ENCODE measurements at regions not wholly inside any gene's neighbourhood (a gene's known extent, or its start where the extent isn't known, plus 50 kb on each side); places are given as distances from the start of the nearest gene placed in this dataset.
"Not testable (repeated sequence)": the region's sequence is repeated elsewhere in the genome, so short reads cannot be mapped to it uniquely, and the experiment has no call there.

DNA sequence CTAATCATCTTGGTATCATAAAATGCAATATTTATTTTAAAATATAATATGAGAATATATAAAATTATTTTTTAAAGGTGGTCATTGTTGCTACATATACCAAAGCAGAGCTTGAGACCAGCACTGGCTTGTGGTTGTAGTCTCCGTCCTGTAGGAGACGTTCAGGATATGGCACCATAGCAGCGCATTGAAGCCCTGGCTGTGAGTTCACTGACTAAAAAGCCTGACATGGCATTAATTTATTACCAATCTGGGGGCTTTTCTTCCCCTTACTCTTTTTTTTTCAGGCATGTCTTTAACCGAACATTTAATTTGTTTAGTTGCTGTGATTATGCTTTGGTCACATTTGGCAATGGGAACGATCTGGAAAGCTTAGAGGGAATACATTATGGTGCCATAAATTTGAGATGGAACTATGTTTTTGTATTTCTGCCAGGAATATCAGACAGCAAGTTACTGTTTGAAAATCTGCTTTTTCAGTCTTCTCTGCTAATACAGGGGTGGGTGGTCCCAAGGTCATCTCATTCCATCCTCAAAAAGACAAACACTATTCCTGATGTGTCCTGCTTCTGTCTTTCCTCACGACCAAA is 108.5 kb downstream of the ZIC4 start:
- peak overlapping the region; percentile 54; the same call in 1 of the 2 replicates for H3K56ac ChIP-seq (ENCODE audit: extremely low read depth, insufficient read depth, low read length)
- in situ Hi-C loops (cut with MboI; ENCODE audit: low sequenced_read_pairs), result no loop called here
- H3K4me2 ChIP-seq (ENCODE audit: low read depth, low read length), result peak overlapping the region; percentile 62
- peak overlapping the region; percentile 37; the same call in 1 of the 3 replicates for H2BK15ac ChIP-seq (ENCODE audit: low read depth, low read length)
- dilution Hi-C loops (cut with HindIII; ENCODE audit: low sequenced_read_pairs, unreplicated experiment), result no loop called here
- TF ChIP-seq MAFK (IDR thresholded peaks at IDR 0.05; ENCODE audit: low read depth, low read length), result peak; percentile 87
- TF ChIP-seq, protein P1, sequence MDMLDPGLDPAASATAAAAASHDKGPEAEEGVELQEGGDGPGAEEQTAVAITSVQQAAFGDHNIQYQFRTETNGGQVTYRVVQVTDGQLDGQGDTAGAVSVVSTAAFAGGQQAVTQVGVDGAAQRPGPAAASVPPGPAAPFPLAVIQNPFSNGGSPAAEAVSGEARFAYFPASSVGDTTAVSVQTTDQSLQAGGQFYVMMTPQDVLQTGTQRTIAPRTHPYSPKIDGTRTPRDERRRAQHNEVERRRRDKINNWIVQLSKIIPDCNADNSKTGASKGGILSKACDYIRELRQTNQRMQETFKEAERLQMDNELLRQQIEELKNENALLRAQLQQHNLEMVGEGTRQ (IDR thresholded peaks at IDR 0.05; ENCODE audit: low read depth, low read length), result no peak
- TF ChIP-seq, protein P2, sequence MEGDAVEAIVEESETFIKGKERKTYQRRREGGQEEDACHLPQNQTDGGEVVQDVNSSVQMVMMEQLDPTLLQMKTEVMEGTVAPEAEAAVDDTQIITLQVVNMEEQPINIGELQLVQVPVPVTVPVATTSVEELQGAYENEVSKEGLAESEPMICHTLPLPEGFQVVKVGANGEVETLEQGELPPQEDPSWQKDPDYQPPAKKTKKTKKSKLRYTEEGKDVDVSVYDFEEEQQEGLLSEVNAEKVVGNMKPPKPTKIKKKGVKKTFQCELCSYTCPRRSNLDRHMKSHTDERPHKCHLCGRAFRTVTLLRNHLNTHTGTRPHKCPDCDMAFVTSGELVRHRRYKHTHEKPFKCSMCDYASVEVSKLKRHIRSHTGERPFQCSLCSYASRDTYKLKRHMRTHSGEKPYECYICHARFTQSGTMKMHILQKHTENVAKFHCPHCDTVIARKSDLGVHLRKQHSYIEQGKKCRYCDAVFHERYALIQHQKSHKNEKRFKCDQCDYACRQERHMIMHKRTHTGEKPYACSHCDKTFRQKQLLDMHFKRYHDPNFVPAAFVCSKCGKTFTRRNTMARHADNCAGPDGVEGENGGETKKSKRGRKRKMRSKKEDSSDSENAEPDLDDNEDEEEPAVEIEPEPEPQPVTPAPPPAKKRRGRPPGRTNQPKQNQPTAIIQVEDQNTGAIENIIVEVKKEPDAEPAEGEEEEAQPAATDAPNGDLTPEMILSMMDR (conservative IDR thresholded peaks at IDR 0.05; ENCODE audit: low read depth, low read length), result peak; percentile 6; the same call in 1 of the 2 replicates
- no peaks in the 10 kb centered on the region for H3K36me3 ChIP-seq (ENCODE audit: control insufficient read depth, insufficient read depth, low read length)
- no peak overlapping the region for H2AFZ ChIP-seq (replicated peaks; ENCODE audit: low read length, poor library complexity)
- H3K9me3 ChIP-seq (ENCODE audit: control insufficient read depth, insufficient read depth, low read length), result no peaks in the 10 kb centered on the region
- ATAC-seq (ENCODE audit: low read depth) (no peak), DNase-seq (peak; percentile 24)
- no peak overlapping the region for H3K27ac ChIP-seq (ENCODE audit: insufficient read depth, low read length)
- H4K8ac ChIP-seq (ENCODE audit: low read depth in 2 of 2, low read length in 2 of 2), result peak overlapping the region; percentile 8 to 76; a peak in 3 of 4 replicates
- H4K5ac ChIP-seq (ENCODE audit: low read depth, low read length), result peak overlapping the region; percentile 72; the same call in 1 of the 2 replicates
- H2BK120ac ChIP-seq (ENCODE audit: low read depth, low read length), result peak overlapping the region; percentile 88
- no peaks in the 10 kb centered on the region for H3K79me1 ChIP-seq (ENCODE audit: low read depth in 1 of 2, low read length in 2 of 2)
- intact Hi-C loops (cut with micrococcal nuclease), result loop anchor here (5.0 kb wide), 1 partner anchor 96 kb away; no protein-coding TSS in a partner anchor
- peak overlapping the region; percentile 83; the same call in 1 of the 2 replicates for H4K91ac ChIP-seq (ENCODE audit: insufficient read depth, low read depth, low read length)
- H4K20me1 ChIP-seq (ENCODE audit: insufficient read depth, low read length), result no peaks in the 10 kb centered on the region
- peak overlapping the region; percentile 86; the same call in 1 of the 2 replicates for H3K18ac ChIP-seq (ENCODE audit: low read depth, low read length)
- CTCF ChIA-PET, result no interaction called here
- H3K14ac ChIP-seq (replicated peaks; ENCODE audit: low read depth, low read length), result peak overlapping the region; percentile 57
- H2AK9ac ChIP-seq (replicated peaks; ENCODE audit: low read depth, low read length, poor library complexity), result no peak overlapping the region
- no peak overlapping the region for H3K4me3 ChIP-seq (ENCODE audit: insufficient read depth, low read depth, low read length)
- no TSS peak for BruUV-seq (replicated peaks)
- H3K23ac ChIP-seq (ENCODE audit: low read depth, low read length), result peak overlapping the region; percentile 67
- peaks cover 4% of the 10 kb centered on the region for H3K4me1 ChIP-seq (ENCODE audit: control insufficient read depth, insufficient read depth, low read length)
- peak overlapping the region; percentile 73 for H2BK5ac ChIP-seq (ENCODE audit: low read depth, low read length, poor library complexity, severe bottlenecking)
- H3K4ac ChIP-seq (ENCODE audit: low read depth, low read length), result peak overlapping the region; percentile 47; the same call in 1 of the 2 replicates
- H2BK20ac ChIP-seq (ENCODE audit: low read depth, low read length), result peak overlapping the region; percentile 87
- WGBS, 2 experiments (ENCODE audit: extremely low coverage in 2 of 2, insufficient read length in 1 of 2), result no CpG with 5 or more reads among the region's 6 CpGs
- 0 out of 2 replicates have a peak, but pooled peaks cover 2% of the 10 kb centered on the region for H3K9me1 ChIP-seq (ENCODE audit: insufficient read depth, low read length)
- no peak overlapping the region for H3K9ac ChIP-seq (ENCODE audit: low read depth, low read length)
- POLR2A ChIA-PET (ENCODE audit: unreplicated experiment), result no interaction called here
- H2AK5ac ChIP-seq (ENCODE audit: low read depth, low read length), result no peak overlapping the region; the same call in 1 of the 2 replicates
- no peaks in the 10 kb centered on the region for H3K27me3 ChIP-seq (ENCODE audit: control insufficient read depth, insufficient read depth, low read length)

DNA sequence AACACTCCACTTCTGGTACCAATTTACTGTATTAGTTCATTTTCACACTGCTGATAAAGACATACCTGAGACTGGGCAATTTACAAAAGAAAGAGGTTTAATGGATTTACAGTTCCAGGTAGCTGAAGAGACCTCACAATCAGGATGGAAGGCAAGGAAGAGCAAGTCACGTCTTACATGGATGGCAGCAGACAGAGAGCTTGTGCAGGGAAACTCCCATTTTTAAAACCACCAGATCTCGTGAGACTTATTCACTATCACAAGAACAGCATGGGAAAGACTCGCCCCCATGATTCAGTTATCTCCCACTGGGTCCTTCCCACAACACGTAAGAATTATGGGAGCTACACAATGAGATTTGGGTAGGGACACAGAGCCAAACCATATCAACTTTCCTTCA is 119.0 kb downstream of the ZIC4 start:
- DNase-seq; H4K20me1 ChIP-seq (ENCODE audit: insufficient read depth, low read length); H3K14ac ChIP-seq (replicated peaks; ENCODE audit: low read depth, low read length); H3K4me1 ChIP-seq (ENCODE audit: control insufficient read depth, insufficient read depth, low read length); H2BK20ac ChIP-seq (ENCODE audit: low read depth, low read length); H3K36me3 ChIP-seq (ENCODE audit: control insufficient read depth, insufficient read depth, low read length); POLR2A ChIA-PET (ENCODE audit: unreplicated experiment); H4K8ac ChIP-seq (ENCODE audit: low read depth in 2 of 2, low read length in 2 of 2); H3K79me1 ChIP-seq (ENCODE audit: low read depth in 1 of 2, low read length in 2 of 2); H3K27ac ChIP-seq (ENCODE audit: insufficient read depth, low read length); H3K4ac ChIP-seq (ENCODE audit: low read depth, low read length); H2AFZ ChIP-seq (replicated peaks; ENCODE audit: low read length, poor library complexity); BruUV-seq (replicated peaks); H3K23ac ChIP-seq (ENCODE audit: low read depth, low read length); ATAC-seq (ENCODE audit: low read depth); H3K27me3 ChIP-seq (ENCODE audit: control insufficient read depth, insufficient read depth, low read length); H3K9me3 ChIP-seq (ENCODE audit: control insufficient read depth, insufficient read depth, low read length); H3K9me1 ChIP-seq (ENCODE audit: insufficient read depth, low read length); H3K56ac ChIP-seq (ENCODE audit: extremely low read depth, insufficient read depth, low read length); intact Hi-C loops (cut with micrococcal nuclease); H2BK5ac ChIP-seq (ENCODE audit: low read depth, low read length, poor library complexity, severe bottlenecking); dilution Hi-C loops (cut with HindIII; ENCODE audit: low sequenced_read_pairs, unreplicated experiment); H3K18ac ChIP-seq (ENCODE audit: low read depth, low read length); H2AK5ac ChIP-seq (ENCODE audit: low read depth, low read length); H3K4me3 ChIP-seq (ENCODE audit: insufficient read depth, low read depth, low read length); H4K91ac ChIP-seq (ENCODE audit: insufficient read depth, low read depth, low read length); H2BK120ac ChIP-seq (ENCODE audit: low read depth, low read length); H2AK9ac ChIP-seq (replicated peaks; ENCODE audit: low read depth, low read length, poor library complexity); H3K4me2 ChIP-seq (ENCODE audit: low read depth, low read length); H3K9ac ChIP-seq (ENCODE audit: low read depth, low read length); in situ Hi-C loops (cut with MboI; ENCODE audit: low sequenced_read_pairs); H4K5ac ChIP-seq (ENCODE audit: low read depth, low read length); H2BK15ac ChIP-seq (ENCODE audit: low read depth, low read length): not testable (repeated sequence)
- WGBS, 2 experiments (ENCODE audit: extremely low coverage in 2 of 2, insufficient read length in 1 of 2), result no CpG with 5 or more reads among the region's 4 CpGs
- CTCF ChIA-PET, result interaction anchor here (0.6 kb wide), 1 partner anchor 17 kb away, joined by 7 read pairs; no protein-coding TSS in a partner anchor
